HG03060 (cell line): ENCODE measurements at regions not wholly inside any gene's neighbourhood (a gene's known extent, or its start where the extent isn't known, plus 50 kb on each side); places are given as distances from the start of the nearest gene placed in this dataset.

Experiments
- ATAC-seq: cut with Tn5 transposase; IDR thresholded peaks from one replicate; pipeline ENCODE4 v1.9.1; 2021; ENCODE audit warnings: low read depth, moderate number of reproducible peaks; ENCODE audit not compliant: unreplicated experiment

DNA sequence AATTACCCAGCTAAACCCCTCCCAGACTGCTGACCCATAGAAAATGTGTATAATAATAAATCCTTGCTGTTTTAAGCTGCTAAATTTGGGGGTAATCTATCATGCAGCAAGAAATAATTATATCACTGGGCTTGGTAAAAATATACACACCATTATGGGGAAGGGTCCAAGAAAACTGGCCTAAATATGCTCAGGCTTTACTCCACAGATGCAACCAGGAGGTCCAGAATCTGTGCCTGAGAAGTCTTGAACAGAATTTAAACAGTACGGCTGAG lies 102.5 kb upstream of the SLC44A1 start:
- no peak for ATAC-seq

- no peak for ATAC-seq
These were observed 101.9 kb upstream of the SLC44A1 start for GRCh38 chr9:105142406-105143135.

GRCh38 chr9:105143136-105143430 lies 101.4 kb upstream of the SLC44A1 start:
- no peak for ATAC-seq

GRCh38 chr9:105144076-105144475 lies 100.4 kb upstream of the SLC44A1 start:
- ATAC-seq = no peak

- no peak for ATAC-seq
These were observed 99.6 kb upstream of the SLC44A1 start for GRCh38 chr9:105144841-105145240.

- ATAC-seq = no peak
These were observed 97.8 kb upstream of the SLC44A1 start for GRCh38 chr9:105146677-105147076.

- ATAC-seq = no peak
These were observed 97.2 kb upstream of the SLC44A1 start for GRCh38 chr9:105147110-105147871.

DNA sequence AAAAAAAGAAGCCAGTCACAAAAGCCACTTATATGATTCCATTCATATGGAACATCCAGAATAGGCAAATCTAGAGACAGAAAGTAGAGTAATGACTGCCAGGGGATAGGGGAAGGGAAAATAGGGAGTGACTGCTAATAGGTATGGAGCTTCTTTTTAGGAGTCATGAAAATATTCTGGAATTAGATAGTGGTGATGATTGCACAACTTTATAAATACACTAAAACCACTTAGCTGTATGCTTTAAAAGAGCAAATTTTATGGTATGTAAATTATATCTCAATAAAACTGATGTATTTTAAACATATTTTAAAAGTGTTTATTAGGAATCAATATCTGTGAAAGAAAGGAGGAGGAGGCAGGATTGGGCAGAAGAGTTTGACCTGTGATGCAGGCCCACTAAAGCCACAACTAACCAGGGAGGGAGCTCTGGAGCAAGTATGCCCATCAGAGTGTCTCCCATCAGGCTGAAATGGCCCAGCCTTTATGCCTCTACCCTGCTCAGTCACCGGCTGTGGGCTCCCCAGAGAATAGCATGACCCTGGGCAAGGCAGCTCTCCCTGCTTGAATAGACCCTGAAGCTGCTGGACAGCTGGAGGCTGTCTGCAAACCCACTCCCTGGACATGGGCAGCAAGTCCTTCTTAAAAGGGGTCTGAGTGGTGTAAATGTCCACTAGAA lies 96.0 kb upstream of the SLC44A1 start:
- no peak for ATAC-seq

DNA sequence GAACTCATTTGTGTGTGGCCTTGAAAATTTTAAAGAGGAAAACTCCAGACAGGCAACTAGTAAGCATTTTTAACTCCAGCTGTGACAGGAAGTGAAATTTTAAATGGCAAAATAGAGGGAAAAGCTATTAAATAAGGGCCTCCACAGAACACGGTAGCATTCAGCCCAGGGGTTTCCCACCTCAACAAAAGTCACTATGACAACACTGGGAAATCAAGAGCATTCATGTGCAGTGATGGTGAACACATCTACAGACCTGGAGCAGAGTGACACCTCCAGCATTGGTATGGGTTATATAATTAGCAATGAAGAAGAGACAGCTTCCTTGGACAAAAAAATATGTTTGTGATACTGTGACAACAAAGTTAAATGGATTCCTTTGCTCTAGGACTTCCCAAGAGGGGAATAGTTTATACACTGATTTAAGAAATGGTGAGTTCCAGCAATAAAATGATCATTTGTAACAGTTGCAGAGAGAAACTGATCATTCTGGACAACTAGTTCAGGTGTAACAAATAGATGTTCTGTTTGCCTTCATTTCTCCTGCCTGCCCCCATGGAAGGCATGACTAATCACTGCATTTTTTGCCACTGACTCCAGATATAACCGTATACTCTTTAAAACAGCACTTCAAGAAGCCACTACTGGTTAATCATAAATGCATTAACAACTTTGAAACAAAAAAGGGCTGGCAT lies 93.3 kb upstream of the SLC44A1 start:
- ATAC-seq = no peak

DNA sequence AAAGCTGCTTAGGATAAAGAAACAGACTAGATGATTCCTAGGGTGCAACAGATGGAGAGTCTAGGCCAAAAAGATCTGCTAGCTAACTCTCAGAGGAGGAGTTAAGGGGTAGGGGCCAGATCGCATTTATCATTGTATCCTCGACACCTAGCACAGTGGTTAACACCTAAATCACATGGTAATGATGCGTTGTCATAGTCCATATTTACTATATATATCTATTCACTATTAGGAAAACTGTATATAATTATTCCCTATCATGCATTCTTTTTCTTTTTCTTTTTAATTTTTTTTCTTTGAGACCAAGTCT lies 92.8 kb upstream of the SLC44A1 start:
- no peak for ATAC-seq

DNA sequence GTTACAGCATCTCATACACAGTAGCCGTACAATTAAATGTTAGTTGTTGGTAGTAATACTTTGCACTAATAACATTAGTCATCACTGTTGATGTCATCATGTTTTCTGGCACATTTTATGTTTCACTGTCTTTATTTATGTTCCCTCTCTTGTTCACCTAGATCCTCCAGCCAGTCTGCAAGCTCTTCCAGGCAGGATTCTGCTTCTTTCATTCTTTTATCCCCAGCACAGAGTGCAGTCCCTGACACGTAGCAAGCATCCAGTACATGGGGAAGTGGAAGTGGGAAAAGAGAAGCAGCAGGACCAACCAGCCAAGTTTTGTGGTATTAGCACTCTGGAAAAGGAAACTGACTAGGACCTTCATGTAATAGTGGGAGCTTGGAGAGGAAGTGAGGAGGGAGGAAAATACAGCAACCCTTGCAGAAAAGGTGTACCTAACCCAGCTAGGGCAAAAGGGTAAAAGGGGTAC lies 89.7 kb upstream of the SLC44A1 start:
- no peak for ATAC-seq

DNA sequence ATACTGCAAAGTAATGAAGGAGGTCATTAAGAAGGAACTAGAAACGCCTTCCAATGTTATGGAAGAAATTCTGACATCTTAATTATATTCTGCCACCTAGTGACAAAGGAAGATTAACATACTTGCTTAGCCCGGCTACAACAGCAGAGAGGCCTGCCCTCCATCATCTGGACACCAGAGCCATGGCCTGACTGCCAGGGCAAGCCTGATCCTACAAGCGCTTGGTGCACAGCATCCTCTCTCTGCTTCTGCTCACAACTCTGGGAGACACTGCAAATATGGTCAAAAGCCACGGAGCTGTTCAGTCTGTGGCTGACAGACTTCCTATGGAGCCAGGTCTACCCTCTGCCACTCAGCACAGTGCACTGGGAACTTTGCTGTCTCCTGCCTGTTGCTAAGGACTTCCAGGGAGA lies 87.3 kb upstream of the SLC44A1 start:
- no peak for ATAC-seq

DNA sequence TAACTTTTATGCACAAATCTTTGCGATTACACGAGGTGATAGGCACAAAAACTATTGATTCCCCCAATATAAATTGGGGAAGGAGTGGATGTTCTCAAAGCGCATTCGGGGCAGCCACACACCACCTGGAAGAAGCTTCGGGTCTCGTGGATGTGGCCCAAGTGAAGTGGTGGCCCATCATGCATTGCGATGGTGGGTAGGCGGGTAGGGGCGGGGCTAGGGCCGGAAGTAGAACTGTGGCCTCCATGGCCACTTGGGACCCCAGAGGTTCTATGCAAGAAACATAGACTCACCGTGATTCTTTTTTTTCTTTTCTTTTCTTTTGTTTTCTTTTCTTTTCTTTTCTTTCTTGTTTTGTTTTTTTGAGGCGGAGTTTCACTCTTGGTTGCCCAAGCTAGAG lies 86.4 kb upstream of the SLC44A1 start:
- no peak for ATAC-seq

DNA sequence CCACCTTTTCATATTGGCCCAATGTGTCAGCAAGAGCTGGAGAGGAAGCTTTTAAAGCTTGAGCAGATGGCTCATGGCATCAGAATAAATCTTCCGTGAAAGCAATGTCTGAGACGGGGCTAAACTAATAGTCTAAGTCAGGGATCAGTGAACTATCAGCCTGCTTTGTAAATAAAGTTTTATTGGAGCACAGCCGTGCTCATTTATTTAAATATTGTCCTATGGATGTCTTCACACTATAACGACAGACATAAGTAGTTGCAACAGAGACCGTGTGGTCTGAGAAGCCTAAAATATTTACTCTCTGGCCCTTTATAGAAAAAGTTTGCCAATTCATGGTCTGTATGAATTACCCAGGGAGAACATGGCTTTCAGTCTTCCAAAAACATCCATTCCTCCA lies 85.6 kb upstream of the SLC44A1 start:
- ATAC-seq = no peak

DNA sequence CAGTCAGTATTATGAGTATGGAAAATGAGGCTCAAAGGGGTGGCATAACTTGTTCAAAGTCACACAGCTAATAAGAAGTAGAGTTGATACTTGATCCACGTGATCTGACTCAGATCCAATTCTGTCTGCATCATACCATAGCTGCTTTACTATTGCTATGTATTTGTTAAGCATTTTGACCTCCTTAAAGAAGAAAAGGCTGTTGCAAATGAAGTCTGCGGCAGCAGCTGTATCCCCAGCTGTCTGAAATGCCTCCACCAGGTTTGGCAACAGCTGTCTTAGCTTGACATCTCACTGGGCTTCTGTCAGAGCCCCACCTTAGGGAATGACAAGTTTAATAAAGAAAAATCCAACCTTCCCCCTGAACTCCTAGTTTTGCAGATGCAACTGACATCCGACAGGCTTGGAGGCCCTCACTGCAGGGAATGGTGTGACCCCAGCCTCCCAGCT lies 75.6 kb upstream of the SLC44A1 start:
- no peak for ATAC-seq

GRCh38 chr9:105171076-105171475 lies 73.4 kb upstream of the SLC44A1 start:
- no peak for ATAC-seq

DNA sequence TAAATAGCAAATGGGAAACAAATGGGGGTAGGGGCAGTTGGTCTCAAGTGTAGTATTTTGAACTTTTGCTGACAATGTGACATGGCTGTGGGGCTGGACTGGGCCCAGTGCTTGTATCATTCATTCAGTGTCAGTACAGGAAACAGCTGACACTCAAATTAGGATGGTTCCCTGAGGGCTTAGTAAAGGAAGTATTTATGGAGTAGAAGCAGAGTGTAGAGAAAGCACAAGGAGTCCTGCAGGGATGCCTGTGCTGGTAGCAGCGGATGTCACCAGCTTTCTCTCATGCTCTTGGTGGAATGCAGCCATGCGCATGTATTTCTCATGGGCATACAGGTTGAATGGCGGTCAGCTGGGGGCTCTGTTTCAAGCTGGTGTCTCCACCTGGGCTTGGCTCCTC lies 72.9 kb upstream of the SLC44A1 start:
- no peak for ATAC-seq

- ATAC-seq = no peak
These were observed 72.0 kb upstream of the SLC44A1 start for GRCh38 chr9:105172436-105172835.

- no peak for ATAC-seq
These were observed 71.1 kb upstream of the SLC44A1 start for GRCh38 chr9:105173306-105173705.

DNA sequence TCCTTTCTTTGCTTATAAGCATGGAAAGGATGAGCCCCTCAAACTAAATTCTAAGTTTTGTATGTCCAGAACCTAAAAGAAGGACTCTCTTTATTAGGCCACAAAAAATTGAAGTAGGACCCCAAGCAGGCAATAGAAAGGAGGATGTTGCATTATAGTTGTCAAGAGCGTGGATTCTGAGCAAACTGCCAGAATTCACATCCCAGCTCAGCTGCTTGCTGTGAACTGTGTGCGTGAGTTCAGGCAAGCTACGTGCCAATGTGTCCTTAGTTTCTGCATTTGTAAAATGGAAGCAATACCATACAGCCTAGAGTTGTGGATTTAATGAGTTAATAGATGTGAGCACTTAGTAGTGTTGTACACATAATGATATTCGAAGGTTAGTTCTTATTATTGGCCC lies 70.6 kb upstream of the SLC44A1 start:
- no peak for ATAC-seq

- ATAC-seq = no peak
These were observed 68.3 kb upstream of the SLC44A1 start for GRCh38 chr9:105176194-105176593.
